ENCODE measurements at regions not wholly inside any gene's neighbourhood (a gene's known extent, or its start where the extent isn't known, plus 50 kb on each side); places are given as distances from the start of the nearest gene placed in this dataset.

- no peak for TF ChIP-seq CTCF (IDR thresholded peaks at IDR 0.05; ENCODE audit: insufficient read depth, low read length, poor library complexity, severe bottlenecking)
- H3K27me3 ChIP-seq (replicated peaks; ENCODE audit: control insufficient read depth, insufficient read depth, low read length) = no peaks in the 10 kb centered on the region
- no peak for DNase-seq (ENCODE audit: extremely low read depth, insufficient read length)
- no peak overlapping the region for H3K4me3 ChIP-seq (replicated peaks; ENCODE audit: low read depth, low read length)
- no peaks in the 10 kb centered on the region for H3K36me3 ChIP-seq (ENCODE audit: control insufficient read depth, insufficient read depth, low read length)
Observed at GRCh38 chr20:53711333-53712211, 117.9 kb upstream of the ZNF217 start.

DNA sequence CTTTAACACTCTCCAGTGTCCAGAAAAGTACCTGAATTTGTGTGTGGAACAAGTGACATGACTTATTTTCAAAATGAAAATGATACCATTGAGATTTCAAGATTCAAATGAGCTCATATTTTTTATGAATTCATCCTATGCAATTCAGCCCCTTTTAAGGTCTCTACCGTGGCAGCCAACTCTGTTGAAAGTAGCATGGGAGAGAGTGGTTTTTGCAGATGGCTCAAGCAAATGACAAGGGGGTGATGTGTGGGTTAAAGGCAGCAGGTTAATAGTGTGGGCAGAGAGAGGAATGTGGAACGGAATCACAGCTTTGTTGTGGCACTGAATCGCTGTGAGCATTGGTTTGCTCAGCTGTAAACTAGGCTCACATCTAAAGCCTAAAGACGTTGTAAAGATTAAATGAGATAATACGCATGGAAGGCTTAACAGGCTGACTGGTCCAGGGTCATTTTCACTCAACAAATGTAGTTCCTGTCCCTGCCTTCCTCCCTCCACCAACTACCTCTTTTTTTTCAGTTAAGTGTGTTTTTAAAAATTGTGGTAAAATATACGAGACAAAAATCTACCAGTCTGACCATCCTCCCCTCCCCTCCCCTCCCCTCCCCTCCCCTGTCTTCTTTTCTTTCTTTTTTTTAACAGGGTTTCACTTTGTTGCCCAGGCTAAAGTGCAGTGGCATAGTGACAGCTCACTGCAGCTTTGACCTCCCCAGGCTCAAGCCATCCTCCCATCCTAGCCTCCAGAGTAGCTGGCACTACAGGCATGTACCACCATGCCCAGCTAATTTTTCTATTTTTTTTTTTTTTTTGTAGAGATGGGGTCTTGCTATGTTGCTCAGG, 114.7 kb upstream of the ZNF217 start:
- DNase-seq (ENCODE audit: extremely low read depth, insufficient read length) = peak; percentile 54

DNA sequence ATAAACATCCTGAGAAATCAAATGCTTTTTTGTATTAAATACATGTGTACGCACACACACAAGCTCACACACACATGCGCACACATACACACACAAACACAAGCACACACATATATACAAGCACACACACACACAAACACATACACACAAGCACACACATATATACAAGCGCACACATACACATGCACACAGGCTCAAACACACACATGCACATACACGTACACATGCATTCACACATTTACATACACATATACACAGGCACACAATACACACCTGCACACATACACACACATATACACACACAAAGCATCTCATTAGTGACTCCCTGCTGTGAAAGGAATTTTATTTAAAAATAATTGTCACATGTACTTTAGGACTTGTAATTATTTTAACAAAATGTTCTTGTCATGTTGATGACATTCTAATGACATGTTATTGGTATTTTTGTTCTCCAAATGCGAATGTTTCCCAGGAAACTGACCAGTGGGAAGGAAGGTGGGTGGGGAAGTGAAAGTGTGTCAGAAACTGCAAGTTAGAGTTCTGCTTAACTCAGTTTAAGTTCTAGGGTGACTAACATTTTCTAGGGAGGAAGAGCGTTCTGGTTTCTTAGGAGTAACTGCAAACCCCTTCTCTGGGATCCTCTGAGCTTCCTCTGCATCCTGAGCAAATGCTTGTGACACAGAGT, 113.9 kb upstream of the ZNF217 start:
- 0 out of 2 replicates have a peak overlapping the region, but pooled peaks have one; percentile 11 for H3K4me3 ChIP-seq (replicated peaks; ENCODE audit: low read depth, low read length)
- H3K27me3 ChIP-seq (replicated peaks; ENCODE audit: control insufficient read depth, insufficient read depth, low read length) = no peaks in the 10 kb centered on the region
- H3K36me3 ChIP-seq (ENCODE audit: control insufficient read depth, insufficient read depth, low read length) = no peaks in the 10 kb centered on the region
- TF ChIP-seq CTCF (IDR thresholded peaks at IDR 0.05; ENCODE audit: insufficient read depth, low read length, poor library complexity, severe bottlenecking) = no peak
- DNase-seq (ENCODE audit: extremely low read depth, insufficient read length) = peak; percentile 42

More for the DNA sequence above, 114.7 kb upstream of the ZNF217 start:
- no peaks in the 10 kb centered on the region for H3K27me3 ChIP-seq (replicated peaks; ENCODE audit: control insufficient read depth, insufficient read depth, low read length)
- H3K4me3 ChIP-seq (replicated peaks; ENCODE audit: low read depth, low read length) = 0 out of 2 replicates have a peak overlapping the region, but pooled peaks have one; percentile 11
- no peak for TF ChIP-seq CTCF (IDR thresholded peaks at IDR 0.05; ENCODE audit: insufficient read depth, low read length, poor library complexity, severe bottlenecking)
- no peaks in the 10 kb centered on the region for H3K36me3 ChIP-seq (ENCODE audit: control insufficient read depth, insufficient read depth, low read length)

DNA sequence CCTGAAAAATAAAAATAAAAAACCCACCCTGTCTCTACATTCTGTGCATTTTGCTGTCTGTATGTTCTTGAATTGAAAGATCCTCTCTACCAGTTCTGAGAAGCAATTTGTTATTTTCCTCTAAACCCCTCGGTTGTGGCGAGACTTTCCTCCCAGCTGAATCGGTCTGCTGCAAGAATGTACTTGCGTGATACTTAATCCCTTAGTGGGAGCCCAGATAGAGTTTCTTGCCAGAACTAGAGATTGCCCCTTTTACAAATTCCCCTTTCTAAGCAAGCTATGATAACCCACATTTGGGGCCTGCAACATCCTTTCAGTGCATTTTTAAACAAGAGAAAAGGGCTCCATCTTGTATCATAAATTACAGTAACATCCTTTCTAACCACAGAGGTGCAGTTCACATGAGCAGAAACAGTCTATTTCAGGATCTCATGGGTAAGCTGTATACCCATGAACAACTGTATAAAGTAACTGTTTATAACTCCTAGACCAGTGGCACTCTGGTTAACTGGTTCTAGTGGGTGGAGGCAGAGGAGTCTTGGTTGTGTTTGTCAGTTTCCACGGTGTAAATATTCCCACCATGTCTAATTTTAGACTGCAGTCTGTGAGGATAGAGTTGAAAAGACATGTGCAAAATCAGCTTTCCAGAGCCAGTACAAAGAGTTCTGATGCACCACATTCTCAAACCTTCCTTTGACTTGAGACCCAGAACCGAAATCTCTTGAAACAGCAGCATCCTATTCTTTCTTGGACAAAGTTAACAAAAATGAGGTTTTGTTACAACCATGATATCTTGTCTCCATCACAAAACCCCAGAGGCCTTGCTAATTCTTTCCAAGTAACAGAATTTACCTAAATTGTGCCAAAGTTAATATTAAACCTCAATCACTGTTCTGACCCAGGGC, 113.1 kb upstream of the ZNF217 start:
- no peaks in the 10 kb centered on the region for H3K27me3 ChIP-seq (replicated peaks; ENCODE audit: control insufficient read depth, insufficient read depth, low read length)
- TF ChIP-seq CTCF (IDR thresholded peaks at IDR 0.05; ENCODE audit: insufficient read depth, low read length, poor library complexity, severe bottlenecking) = no peak
- H3K4me3 ChIP-seq (replicated peaks; ENCODE audit: low read depth, low read length) = no peak overlapping the region
- DNase-seq (ENCODE audit: extremely low read depth, insufficient read length) = peak; percentile 40
- H3K36me3 ChIP-seq (ENCODE audit: control insufficient read depth, insufficient read depth, low read length) = no peaks in the 10 kb centered on the region

- TF ChIP-seq CTCF (IDR thresholded peaks at IDR 0.05; ENCODE audit: insufficient read depth, low read length, poor library complexity, severe bottlenecking) = no peak
- no peaks in the 10 kb centered on the region for H3K36me3 ChIP-seq (ENCODE audit: control insufficient read depth, insufficient read depth, low read length)
- no peaks in the 10 kb centered on the region for H3K27me3 ChIP-seq (replicated peaks; ENCODE audit: control insufficient read depth, insufficient read depth, low read length)
- no peak overlapping the region for H3K4me3 ChIP-seq (replicated peaks; ENCODE audit: low read depth, low read length)
- DNase-seq (ENCODE audit: extremely low read depth, insufficient read length) = no peak
Observed at GRCh38 chr20:53706008-53706465, 112.4 kb upstream of the ZNF217 start.
